Cardiac fibroblast (primary cell): ENCODE measurements at regions not wholly inside any gene's neighbourhood (a gene's known extent, or its start where the extent isn't known, plus 50 kb on each side); places are given as distances from the start of the nearest gene placed in this dataset.

ENCODE experiments used
- DNase-seq, 2 donors: peaks; one replicate each; pipeline versions ENCODE4 v3.0.0 to v3.0.0-alpha.2; 2010; ENCODE audit warnings: low read depth in 2 of 2
- H3K4me3 ChIP-seq, 2 donors: replicated peaks in 1 of 2; 1 replicate in 1 of 2; 2 replicates in 1 of 2; pipeline ENCODE4 v1.5.1; 2011; ENCODE audit warnings: low read depth in 2 of 2, low read length in 2 of 2, mild to moderate bottlenecking in 2 of 2, moderate library complexity in 1 of 2
- TF ChIP-seq, protein P1 (sequence below): IDR thresholded peaks from one replicate; pipeline ENCODE4 v1.5.1; 2011; ENCODE audit warnings: low read depth, mild to moderate bottlenecking, low read length, inconsistent platforms

DNA sequence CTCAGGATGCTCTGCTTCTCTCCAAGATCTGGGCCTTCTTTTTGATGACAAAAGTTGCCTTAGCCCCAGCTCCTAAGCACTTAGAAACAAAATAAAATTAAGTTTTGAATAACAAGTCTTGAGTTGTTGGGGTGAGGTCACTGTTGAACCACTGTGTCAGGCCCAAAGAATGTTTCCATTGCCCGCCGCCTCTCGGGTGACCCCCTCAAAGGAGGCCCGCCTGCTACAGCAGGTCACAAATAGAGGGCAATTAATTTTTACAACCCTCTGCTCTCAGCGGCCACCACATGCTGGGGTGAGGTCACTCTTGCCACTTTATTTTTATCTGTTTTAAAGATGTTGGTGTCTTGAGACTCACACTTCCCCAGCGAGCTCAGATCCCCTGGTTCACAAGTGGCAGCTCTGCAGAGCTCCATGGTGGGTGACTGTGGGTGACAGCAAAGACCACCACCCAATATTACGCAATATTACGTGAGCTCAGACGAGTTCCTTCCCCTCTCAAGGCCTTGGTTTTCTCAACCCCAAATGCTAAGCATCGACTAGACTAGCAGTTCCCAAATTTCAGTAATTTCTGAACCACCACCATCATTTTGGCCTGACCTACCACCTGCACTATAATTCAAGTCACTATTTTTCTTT, 247.7 kb upstream of the PMEPA1 start:
- DNase-seq: no peak
- TF ChIP-seq, protein P1, sequence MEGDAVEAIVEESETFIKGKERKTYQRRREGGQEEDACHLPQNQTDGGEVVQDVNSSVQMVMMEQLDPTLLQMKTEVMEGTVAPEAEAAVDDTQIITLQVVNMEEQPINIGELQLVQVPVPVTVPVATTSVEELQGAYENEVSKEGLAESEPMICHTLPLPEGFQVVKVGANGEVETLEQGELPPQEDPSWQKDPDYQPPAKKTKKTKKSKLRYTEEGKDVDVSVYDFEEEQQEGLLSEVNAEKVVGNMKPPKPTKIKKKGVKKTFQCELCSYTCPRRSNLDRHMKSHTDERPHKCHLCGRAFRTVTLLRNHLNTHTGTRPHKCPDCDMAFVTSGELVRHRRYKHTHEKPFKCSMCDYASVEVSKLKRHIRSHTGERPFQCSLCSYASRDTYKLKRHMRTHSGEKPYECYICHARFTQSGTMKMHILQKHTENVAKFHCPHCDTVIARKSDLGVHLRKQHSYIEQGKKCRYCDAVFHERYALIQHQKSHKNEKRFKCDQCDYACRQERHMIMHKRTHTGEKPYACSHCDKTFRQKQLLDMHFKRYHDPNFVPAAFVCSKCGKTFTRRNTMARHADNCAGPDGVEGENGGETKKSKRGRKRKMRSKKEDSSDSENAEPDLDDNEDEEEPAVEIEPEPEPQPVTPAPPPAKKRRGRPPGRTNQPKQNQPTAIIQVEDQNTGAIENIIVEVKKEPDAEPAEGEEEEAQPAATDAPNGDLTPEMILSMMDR: no peak
- no peak overlapping the region for H3K4me3 ChIP-seq

DNA sequence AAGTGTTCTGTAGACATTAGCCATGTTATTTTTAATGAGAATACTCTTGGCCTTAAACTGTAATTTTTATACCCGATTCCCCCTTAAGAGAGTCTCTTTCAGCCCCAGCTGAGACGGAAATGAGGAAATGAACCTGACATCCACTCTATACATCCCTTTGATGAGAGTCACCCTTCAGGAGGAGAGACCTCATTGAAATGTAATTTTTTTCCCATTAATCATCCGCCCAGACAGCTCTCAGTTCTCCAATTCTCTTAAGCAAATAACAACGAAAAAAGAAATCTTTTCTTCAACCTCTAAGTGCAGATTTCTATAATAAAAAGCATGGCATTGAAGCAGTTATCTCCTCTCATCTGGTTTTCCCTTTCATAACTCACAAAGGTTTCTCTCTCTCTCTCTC, 243.8 kb upstream of the PMEPA1 start:
- DNase-seq: no peak
- TF ChIP-seq, protein P1: no peak
- no peak overlapping the region for H3K4me3 ChIP-seq

DNA sequence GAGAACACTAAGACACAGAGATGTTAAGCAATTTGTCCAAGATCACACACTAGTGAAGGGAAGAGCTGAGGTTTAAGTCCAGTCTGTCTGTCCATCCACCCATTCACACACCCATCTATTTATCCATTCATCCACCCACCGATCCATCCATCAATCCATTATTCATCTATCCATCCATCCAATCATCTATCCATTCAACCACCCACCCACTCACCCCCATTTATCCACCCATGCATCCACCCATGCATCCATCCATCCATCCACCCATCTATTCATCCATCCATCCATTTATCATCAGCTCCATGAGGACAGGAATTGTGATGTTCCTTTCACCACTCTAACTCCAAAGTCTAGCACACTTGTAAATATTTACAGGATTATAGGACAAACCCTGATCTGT, 242.3 kb upstream of the PMEPA1 start:
- DNase-seq: no peak
- TF ChIP-seq, protein P1: no peak
- no peak overlapping the region for H3K4me3 ChIP-seq

DNA sequence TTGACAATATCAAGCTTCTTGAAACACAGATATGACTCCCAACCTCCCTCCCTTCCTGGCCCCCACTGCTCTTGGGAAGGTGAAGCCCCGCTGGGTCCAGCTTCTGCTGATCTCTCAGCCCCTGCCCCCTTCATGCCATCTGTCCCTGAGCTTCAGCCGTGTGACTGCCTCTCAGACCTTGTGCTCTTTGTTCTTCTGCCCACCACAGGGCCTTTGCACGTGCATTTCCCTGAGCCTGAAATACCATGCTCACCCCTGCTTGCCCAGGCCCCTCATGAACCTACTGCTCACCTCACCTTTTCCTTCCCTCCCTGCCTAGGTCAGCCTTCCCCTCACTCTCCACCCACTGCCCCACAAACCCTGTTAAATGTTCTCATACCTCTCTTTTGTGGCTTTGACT, 241.7 kb upstream of the PMEPA1 start:
- TF ChIP-seq, protein P1: no peak
- no peak for DNase-seq
- H3K4me3 ChIP-seq: no peak overlapping the region

DNA sequence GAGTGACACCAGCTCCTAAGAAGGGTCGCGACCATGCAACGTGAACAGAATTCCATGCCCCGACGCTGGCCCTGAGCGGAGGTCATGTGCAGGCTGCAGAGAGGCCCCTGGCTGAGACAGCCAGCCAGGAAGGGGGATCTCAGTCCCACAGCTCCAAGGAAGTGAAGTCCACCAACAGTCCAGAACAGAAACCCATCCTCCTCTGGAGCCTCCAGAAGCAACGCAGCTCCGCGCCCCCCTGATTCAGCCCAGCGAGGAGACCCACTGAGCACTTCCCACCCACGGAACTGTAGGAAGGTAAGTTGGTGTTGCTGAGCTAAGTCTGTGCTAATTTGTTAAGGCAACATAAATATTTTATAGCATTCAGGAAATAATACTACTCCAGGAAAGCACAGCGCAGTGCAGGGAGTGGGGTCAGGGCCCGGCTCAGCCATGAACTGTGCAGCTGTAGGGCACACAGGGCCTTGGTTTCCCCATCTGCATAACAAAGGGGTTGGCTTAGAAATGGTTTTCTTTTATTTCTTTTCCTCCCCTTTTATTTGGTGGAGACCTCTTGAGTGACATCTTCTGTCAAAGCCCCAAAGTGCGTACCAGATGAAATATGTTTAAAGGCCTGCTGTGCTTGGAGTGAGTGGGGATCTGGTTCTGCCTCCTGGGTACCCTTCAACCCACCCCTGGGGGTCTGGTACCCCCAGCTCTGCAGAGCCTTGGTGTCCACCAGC, 241.1 kb upstream of the PMEPA1 start:
- H3K4me3 ChIP-seq: no peak overlapping the region
- TF ChIP-seq, protein P1: no peak
- DNase-seq: no peak

DNA sequence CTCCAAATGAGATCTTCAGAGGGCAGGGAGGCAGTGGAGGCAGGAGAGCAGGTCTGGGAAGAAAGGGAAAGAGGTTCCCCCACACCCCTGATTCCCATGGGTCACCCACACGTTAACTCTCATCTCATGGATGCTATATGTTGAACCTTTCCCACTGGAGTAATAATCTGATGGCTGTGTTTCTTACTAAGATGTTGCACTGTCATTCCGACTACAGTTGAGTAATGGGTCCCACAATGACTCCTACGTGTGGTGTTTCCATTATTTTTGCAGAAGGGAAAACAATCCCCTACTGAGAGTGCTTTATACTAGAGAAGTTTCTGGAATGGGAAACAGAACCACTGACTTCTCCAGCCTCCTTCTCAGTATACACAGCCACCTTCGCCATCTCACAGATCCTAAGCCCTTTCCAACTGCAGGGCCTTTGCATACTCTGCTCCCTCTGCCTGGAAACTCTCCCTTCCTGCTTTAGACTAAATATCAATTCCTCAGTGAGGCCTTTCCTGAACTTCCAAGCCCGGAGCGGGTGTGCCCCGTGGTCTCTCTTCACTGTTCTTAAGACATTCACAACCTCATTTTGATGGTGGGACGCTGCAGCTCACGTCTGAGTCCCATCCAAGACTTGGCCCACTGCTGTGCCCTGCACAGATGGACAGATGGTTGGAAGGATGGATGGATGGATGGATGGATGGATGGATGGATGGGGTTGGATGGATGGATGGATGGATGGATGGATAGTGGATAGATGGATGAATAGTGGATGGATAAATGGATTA, 238.6 kb upstream of the PMEPA1 start:
- TF ChIP-seq, protein P1: no peak
- no peak overlapping the region for H3K4me3 ChIP-seq
- no peak for DNase-seq
